IPS-NIHi11 (cell line): ENCODE measurements at regions not wholly inside any gene's neighbourhood (a gene's known extent, or its start where the extent isn't known, plus 50 kb on each side); places are given as distances from the start of the nearest gene placed in this dataset.
"Not testable (repeated sequence)": the region's sequence is repeated elsewhere in the genome, so short reads cannot be mapped to it uniquely, and the experiment has no call there.

Experiments
- DNase-seq: peaks from one replicate; pipeline ENCODE4 v3.0.0; 2012; ENCODE audit warnings: mixed read lengths, low spot score

GRCh38 chr6:125354649-125355048 is 52.9 kb upstream of the HDDC2 start:
- no peak for DNase-seq

GRCh38 chr6:125356884-125357283 is 55.1 kb upstream of the HDDC2 start:
- peak; percentile 26 for DNase-seq

GRCh38 chr6:125357515-125358256 is 55.9 kb upstream of the HDDC2 start:
- no peak for DNase-seq

- no peak for DNase-seq
Measured at GRCh38 chr6:125358898-125359297, 57.1 kb upstream of the HDDC2 start.

GRCh38 chr6:125361868-125362267 is 60.1 kb upstream of the HDDC2 start:
- DNase-seq: no peak

GRCh38 chr6:125363039-125363823 is 61.5 kb upstream of the HDDC2 start:
- peak; percentile 49 for DNase-seq

GRCh38 chr6:125363824-125364165 is 62.0 kb upstream of the HDDC2 start:
- DNase-seq: peak; percentile 37

GRCh38 chr6:125365230-125365629 is 63.5 kb upstream of the HDDC2 start:
- DNase-seq: no peak

- DNase-seq: no peak
Measured at GRCh38 chr6:125367036-125367782, 65.4 kb upstream of the HDDC2 start.

- DNase-seq: no peak
Measured at GRCh38 chr6:125370343-125370742, 68.6 kb upstream of the HDDC2 start.

GRCh38 chr6:125375013-125375412 is 73.2 kb upstream of the HDDC2 start:
- no peak for DNase-seq

GRCh38 chr6:125375821-125376220 is 74.1 kb upstream of the HDDC2 start:
- DNase-seq: no peak

- DNase-seq: no peak
Measured at GRCh38 chr6:125377621-125378020, 75.9 kb upstream of the HDDC2 start.

GRCh38 chr6:125379174-125379573 is 77.4 kb upstream of the HDDC2 start:
- no peak for DNase-seq

- DNase-seq: no peak
Measured at GRCh38 chr6:125380474-125380873, 78.7 kb upstream of the HDDC2 start.

- DNase-seq: not testable (repeated sequence)
Measured at GRCh38 chr6:125386337-125386736, 84.6 kb upstream of the HDDC2 start.

- no peak for DNase-seq
Measured at GRCh38 chr6:125392682-125393081, 90.9 kb upstream of the HDDC2 start.

GRCh38 chr6:125393449-125393858 is 91.7 kb upstream of the HDDC2 start:
- no peak for DNase-seq

GRCh38 chr6:125406741-125407140 is 105.0 kb upstream of the HDDC2 start:
- no peak for DNase-seq

GRCh38 chr6:125414507-125414906 is 112.7 kb upstream of the HDDC2 start:
- no peak for DNase-seq

- no peak for DNase-seq
Measured at GRCh38 chr6:125415913-125416312, 114.1 kb upstream of the HDDC2 start.

GRCh38 chr6:125421836-125422235 is 120.1 kb upstream of the HDDC2 start:
- peak; percentile 61 for DNase-seq

- no peak for DNase-seq
Measured at GRCh38 chr6:125423047-125423446, 121.3 kb upstream of the HDDC2 start.
